Left renal cortex interstitium (tissue), 4 donors: ENCODE measurements at regions not wholly inside any gene's neighbourhood (a gene's known extent, or its start where the extent isn't known, plus 50 kb on each side); places are given as distances from the start of the nearest gene placed in this dataset.
"Not testable (repeated sequence)": the region's sequence is repeated elsewhere in the genome, so short reads cannot be mapped to it uniquely, and the experiment has no call there.

Source experiments
- DNase-seq, 4 donors: peaks; one replicate each; pipeline ENCODE4 v3.0.0-alpha.2; 2013; ENCODE audit warnings: low read depth in 4 of 4, low spot score in 2 of 4, missing footprints in 1 of 4

- no peak for DNase-seq
Measured at GRCh38 chr12:58301730-58302122, 360.4 kb downstream of the ATP23 start.

GRCh38 chr12:58302487-58303011 lies 361.2 kb downstream of the ATP23 start:
- DNase-seq = no peak

- DNase-seq = no peak
Measured at GRCh38 chr12:58306266-58307000, 365.1 kb downstream of the ATP23 start.

GRCh38 chr12:58309806-58310205 lies 368.4 kb downstream of the ATP23 start:
- no peak for DNase-seq

- DNase-seq = no peak
Measured at GRCh38 chr12:58310368-58310767, 369.0 kb downstream of the ATP23 start.

- DNase-seq = no peak
Measured at GRCh38 chr12:58310809-58311622, 369.6 kb downstream of the ATP23 start.

GRCh38 chr12:58313091-58313855 lies 371.9 kb downstream of the ATP23 start:
- DNase-seq = no peak

GRCh38 chr12:58314610-58315009 lies 373.2 kb downstream of the ATP23 start:
- no peak for DNase-seq

- DNase-seq = no peak
Measured at GRCh38 chr12:58316926-58317325, 375.6 kb downstream of the ATP23 start.

GRCh38 chr12:58321414-58321813 lies 380.0 kb downstream of the ATP23 start:
- DNase-seq = no peak

- no peak for DNase-seq
Measured at GRCh38 chr12:58323676-58324075, 382.3 kb downstream of the ATP23 start.

GRCh38 chr12:58325561-58325960 lies 384.2 kb downstream of the ATP23 start:
- DNase-seq = no peak

- no peak for DNase-seq
Measured at GRCh38 chr12:58326534-58326933, 385.2 kb downstream of the ATP23 start.

- not testable (repeated sequence) for DNase-seq
Measured at GRCh38 chr12:58336581-58337242, 395.3 kb downstream of the ATP23 start.

- DNase-seq = not testable (repeated sequence)
Measured at GRCh38 chr12:58337539-58337938, 396.2 kb downstream of the ATP23 start.

- DNase-seq = no peak
Measured at GRCh38 chr12:58341791-58342190, 400.4 kb downstream of the ATP23 start.

- no peak for DNase-seq
Measured at GRCh38 chr12:58342736-58343135, 401.4 kb downstream of the ATP23 start.

- DNase-seq = peak in 3 of 4 donors; percentile 15 to 34 (median 19)
Measured at GRCh38 chr12:58346032-58346632, 404.8 kb downstream of the ATP23 start.

- DNase-seq = no peak
Measured at GRCh38 chr12:58347188-58347587, 405.8 kb downstream of the ATP23 start.

- no peak for DNase-seq
Measured at GRCh38 chr12:58347691-58348090, 406.3 kb downstream of the ATP23 start.
